GM23338 (cell line): ENCODE measurements at regions not wholly inside any gene's neighbourhood (a gene's known extent, or its start where the extent isn't known, plus 50 kb on each side); places are given as distances from the start of the nearest gene placed in this dataset.

Source experiments
- ATAC-seq: fragments of 200-7000 bp; cut with Tn5 transposase; 3 replicates; pipeline ENCODE4 v1.9.1; 2020
- DNase-seq: peaks from one replicate; pipeline ENCODE4 v3.0.0-alpha.2; 2015; ENCODE audit warnings: low spot score
- H2AFZ ChIP-seq: fragments of 200-600 bp; sonication (generic); 2 replicates; pipeline ENCODE4 v1.8.0; 2016; ENCODE audit warnings: antibody characterized with exemption, mild to moderate bottlenecking, moderate library complexity
- H3F3A ChIP-seq: fragments of 200-600 bp; sonication (generic); replicated peaks from 2 replicates; pipeline ENCODE4 v1.8.0; 2017; ENCODE audit warnings: antibody characterized with exemption, mixed run types, low read depth
- H3K27ac ChIP-seq: fragments of 200-600 bp; sonication (generic); 2 replicates; pipeline ENCODE4 v1.6.1; 2016; ENCODE audit warnings: low read depth
- H3K27me3 ChIP-seq: fragments of 200-600 bp; sonication (generic); 2 replicates; pipeline ENCODE4 v1.8.0; 2016; ENCODE audit warnings: mild to moderate bottlenecking, mixed run types, moderate library complexity; ENCODE audit not compliant: insufficient read depth
- H3K36me3 ChIP-seq: fragments of 200-600 bp; sonication (generic); 2 replicates; pipeline ENCODE4 v1.8.0; 2016; ENCODE audit warnings: mild to moderate bottlenecking; ENCODE audit not compliant: insufficient read depth
- H3K4me1 ChIP-seq: fragments of 200-600 bp; sonication (generic); 2 replicates; pipeline ENCODE4 v1.8.0; 2016; ENCODE audit warnings: mild to moderate bottlenecking, moderate library complexity; ENCODE audit not compliant: insufficient read depth
- H3K4me2 ChIP-seq: fragments of 200-600 bp; sonication (generic); 2 replicates; pipeline ENCODE4 v1.7.1; 2017; ENCODE audit warnings: mixed run types
- H3K4me3 ChIP-seq: fragments of 200-600 bp; sonication (generic); 2 replicates; pipeline ENCODE4 v1.6.1; 2016; ENCODE audit warnings: mixed run types
- H3K79me2 ChIP-seq: fragments of 200-600 bp; sonication (generic); replicated peaks from 2 replicates; pipeline ENCODE4 v1.8.0; 2017; ENCODE audit warnings: mild to moderate bottlenecking; ENCODE audit not compliant: insufficient read depth
- H3K9me2 ChIP-seq: fragments of 200-600 bp; sonication (generic); 2 replicates; pipeline ENCODE4 v1.8.0; 2017; ENCODE audit not compliant: insufficient read depth
- H4K20me1 ChIP-seq: fragments of 200-600 bp; sonication (generic); replicated peaks from 2 replicates; pipeline ENCODE4 v1.8.0; 2017; ENCODE audit warnings: mild to moderate bottlenecking; ENCODE audit not compliant: insufficient read depth
- H3K27ac Mint-ChIP-seq: 2 replicates; pipeline ENCODE4 v1.8.0; 2020; ENCODE audit warnings: inconsistent platforms, mild to moderate bottlenecking, moderate library complexity, mixed read lengths
- H3K27me3 Mint-ChIP-seq: 3 replicates; pipeline ENCODE4 v1.8.0; 2022; ENCODE audit warnings: low read depth, mild to moderate bottlenecking, moderate library complexity, mixed read lengths, inconsistent platforms; ENCODE audit not compliant: insufficient read depth, poor library complexity
- H3K36me3 Mint-ChIP-seq: 3 replicates; pipeline ENCODE4 v1.8.0; 2021; ENCODE audit warnings: low read depth, mild to moderate bottlenecking, inconsistent platforms, moderate library complexity, mixed read lengths
- H3K4me1 Mint-ChIP-seq: 3 replicates; pipeline ENCODE4 v1.8.0; 2020; ENCODE audit warnings: mild to moderate bottlenecking, inconsistent platforms, mixed read lengths
- H3K4me3 Mint-ChIP-seq: 3 replicates; pipeline ENCODE4 v1.8.0; 2021; ENCODE audit warnings: moderate library complexity, mild to moderate bottlenecking, inconsistent platforms, mixed read lengths
- H3K9me3 Mint-ChIP-seq: 3 replicates; pipeline ENCODE4 v1.8.0; 2020; ENCODE audit warnings: moderate library complexity, mild to moderate bottlenecking, inconsistent platforms, mixed read lengths
- CREB1 ChIP-seq: fragments of 250-450 bp; sonication (Bioruptor Pico); IDR thresholded peaks from 2 replicates; pipeline ENCODE4 v1.5.0; 2020; ENCODE audit warnings: low read depth, mild to moderate bottlenecking, moderate library complexity
- EZH2 ChIP-seq: fragments of 200-600 bp; sonication (generic); IDR thresholded peaks from one replicate; pipeline ENCODE4 v1.8.0; 2017; ENCODE audit warnings: antibody characterized with exemption, mild to moderate bottlenecking, low read depth; ENCODE audit not compliant: unreplicated experiment
- EZH2phosphoT487 ChIP-seq: fragments of 200-600 bp; sonication (generic); IDR thresholded peaks from one replicate; pipeline ENCODE4 v1.8.1; 2018; ENCODE audit warnings: antibody characterized with exemption; ENCODE audit not compliant: unreplicated experiment
- JUNB ChIP-seq: IDR thresholded peaks from one replicate; pipeline ENCODE4 v1.6.1; 2016; ENCODE audit warnings: antibody characterized with exemption; ENCODE audit not compliant: unreplicated experiment
- NANOG ChIP-seq: IDR thresholded peaks from 2 replicates; pipeline ENCODE4 v1.6.1; 2016; ENCODE audit warnings: antibody characterized with exemption, borderline replicate concordance
- POLR2AphosphoS5 ChIP-seq: IDR thresholded peaks from 2 replicates; pipeline ENCODE4 v1.6.1; 2016; ENCODE audit warnings: antibody characterized with exemption, low read depth
- STAT1 ChIP-seq: IDR thresholded peaks from one replicate; pipeline ENCODE4 v1.6.1; 2016; ENCODE audit warnings: antibody characterized with exemption; ENCODE audit not compliant: unreplicated experiment
- ZNF114 ChIP-seq: fragments of 250-450 bp; sonication (Bioruptor Pico); IDR thresholded peaks from 2 replicates; pipeline ENCODE4 v1.5.0; 2020; ENCODE audit warnings: mild to moderate bottlenecking, moderate library complexity
- ZNF331 ChIP-seq: fragments of 250-450 bp; sonication (Bioruptor Pico); IDR thresholded peaks from 2 replicates; pipeline ENCODE4 v1.5.0; 2020; ENCODE audit warnings: low read depth, mild to moderate bottlenecking, moderate library complexity
- TF ChIP-seq, protein P1 (sequence below): fragments of 250-450 bp; sonication (Bioruptor Pico); IDR thresholded peaks from 2 replicates; pipeline ENCODE4 v1.5.0; 2020; ENCODE audit warnings: mild to moderate bottlenecking, moderate library complexity
- TF ChIP-seq, protein P2 (sequence below), 2 experiments: fragments of 200-600 bp in 1 of 2; sonication (generic) in 1 of 2; conservative IDR thresholded peaks; 2 replicates each; pipeline versions ENCODE4 v1.5.1 to v1.6.1; 2016 to 2017; ENCODE audit warnings: antibody characterized with exemption in 2 of 2, low read depth in 2 of 2, mild to moderate bottlenecking in 2 of 2, moderate library complexity in 1 of 2
- TF ChIP-seq, protein P3 (sequence below): IDR thresholded peaks from 2 replicates; pipeline ENCODE4 v1.6.1; 2016; ENCODE audit warnings: antibody characterized with exemption
- TF ChIP-seq, protein P4 (sequence below): IDR thresholded peaks from one replicate; pipeline ENCODE4 v1.6.1; 2018; ENCODE audit warnings: antibody characterized with exemption; ENCODE audit not compliant: unreplicated experiment

DNA sequence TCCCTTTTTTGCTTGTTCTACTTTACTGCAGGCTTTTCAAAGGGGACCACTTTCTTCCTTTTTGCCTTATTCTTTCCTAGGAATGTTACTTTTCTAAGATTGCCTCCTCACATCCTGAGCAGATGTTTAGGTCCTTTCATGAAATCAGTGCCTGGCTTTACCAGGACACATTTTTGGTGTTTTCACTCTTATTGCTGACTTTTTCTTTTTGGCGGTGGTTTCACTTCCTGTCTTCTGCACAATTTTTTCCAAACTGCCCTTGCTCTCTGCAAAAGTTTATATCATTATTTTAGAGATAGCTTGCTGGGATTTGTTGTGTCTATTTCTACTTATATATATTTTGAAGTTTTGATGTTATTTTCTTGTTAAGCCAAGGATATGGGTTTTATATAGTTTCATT lies 332.2 kb upstream of the MTPN start (continued):
- TF ChIP-seq EZH2 (no peak), CREB1 (CRISPR knock-in tag) (no peak), NANOG (no peak)

DNA sequence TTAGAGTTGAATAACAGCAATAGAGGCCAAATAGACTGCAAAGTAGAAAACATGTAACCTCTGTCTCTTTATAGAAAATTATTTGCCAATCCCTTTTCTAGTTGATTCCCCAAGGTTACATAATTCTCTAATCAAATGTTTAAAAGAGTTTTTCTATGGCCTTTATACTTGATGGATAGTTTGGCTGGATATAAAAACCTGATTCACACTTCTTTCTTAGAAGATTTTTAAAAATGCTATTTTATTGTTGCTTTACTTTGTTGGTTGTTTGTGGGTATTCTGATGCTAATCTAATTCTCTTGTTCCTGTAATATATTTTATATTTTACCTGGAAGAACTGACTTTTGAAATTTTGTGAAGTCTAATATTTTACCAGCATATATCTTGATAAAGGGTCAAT lies 331.1 kb upstream of the MTPN start:
- H3K27me3 Mint-ChIP-seq = no peaks in the 10 kb centered on the region

More for the DNA sequence above, 331.1 kb upstream of the MTPN start:
- no peaks in the 10 kb centered on the region for H3K4me1 ChIP-seq
- H3K4me3 ChIP-seq = no peak overlapping the region
- TF ChIP-seq, protein P1, sequence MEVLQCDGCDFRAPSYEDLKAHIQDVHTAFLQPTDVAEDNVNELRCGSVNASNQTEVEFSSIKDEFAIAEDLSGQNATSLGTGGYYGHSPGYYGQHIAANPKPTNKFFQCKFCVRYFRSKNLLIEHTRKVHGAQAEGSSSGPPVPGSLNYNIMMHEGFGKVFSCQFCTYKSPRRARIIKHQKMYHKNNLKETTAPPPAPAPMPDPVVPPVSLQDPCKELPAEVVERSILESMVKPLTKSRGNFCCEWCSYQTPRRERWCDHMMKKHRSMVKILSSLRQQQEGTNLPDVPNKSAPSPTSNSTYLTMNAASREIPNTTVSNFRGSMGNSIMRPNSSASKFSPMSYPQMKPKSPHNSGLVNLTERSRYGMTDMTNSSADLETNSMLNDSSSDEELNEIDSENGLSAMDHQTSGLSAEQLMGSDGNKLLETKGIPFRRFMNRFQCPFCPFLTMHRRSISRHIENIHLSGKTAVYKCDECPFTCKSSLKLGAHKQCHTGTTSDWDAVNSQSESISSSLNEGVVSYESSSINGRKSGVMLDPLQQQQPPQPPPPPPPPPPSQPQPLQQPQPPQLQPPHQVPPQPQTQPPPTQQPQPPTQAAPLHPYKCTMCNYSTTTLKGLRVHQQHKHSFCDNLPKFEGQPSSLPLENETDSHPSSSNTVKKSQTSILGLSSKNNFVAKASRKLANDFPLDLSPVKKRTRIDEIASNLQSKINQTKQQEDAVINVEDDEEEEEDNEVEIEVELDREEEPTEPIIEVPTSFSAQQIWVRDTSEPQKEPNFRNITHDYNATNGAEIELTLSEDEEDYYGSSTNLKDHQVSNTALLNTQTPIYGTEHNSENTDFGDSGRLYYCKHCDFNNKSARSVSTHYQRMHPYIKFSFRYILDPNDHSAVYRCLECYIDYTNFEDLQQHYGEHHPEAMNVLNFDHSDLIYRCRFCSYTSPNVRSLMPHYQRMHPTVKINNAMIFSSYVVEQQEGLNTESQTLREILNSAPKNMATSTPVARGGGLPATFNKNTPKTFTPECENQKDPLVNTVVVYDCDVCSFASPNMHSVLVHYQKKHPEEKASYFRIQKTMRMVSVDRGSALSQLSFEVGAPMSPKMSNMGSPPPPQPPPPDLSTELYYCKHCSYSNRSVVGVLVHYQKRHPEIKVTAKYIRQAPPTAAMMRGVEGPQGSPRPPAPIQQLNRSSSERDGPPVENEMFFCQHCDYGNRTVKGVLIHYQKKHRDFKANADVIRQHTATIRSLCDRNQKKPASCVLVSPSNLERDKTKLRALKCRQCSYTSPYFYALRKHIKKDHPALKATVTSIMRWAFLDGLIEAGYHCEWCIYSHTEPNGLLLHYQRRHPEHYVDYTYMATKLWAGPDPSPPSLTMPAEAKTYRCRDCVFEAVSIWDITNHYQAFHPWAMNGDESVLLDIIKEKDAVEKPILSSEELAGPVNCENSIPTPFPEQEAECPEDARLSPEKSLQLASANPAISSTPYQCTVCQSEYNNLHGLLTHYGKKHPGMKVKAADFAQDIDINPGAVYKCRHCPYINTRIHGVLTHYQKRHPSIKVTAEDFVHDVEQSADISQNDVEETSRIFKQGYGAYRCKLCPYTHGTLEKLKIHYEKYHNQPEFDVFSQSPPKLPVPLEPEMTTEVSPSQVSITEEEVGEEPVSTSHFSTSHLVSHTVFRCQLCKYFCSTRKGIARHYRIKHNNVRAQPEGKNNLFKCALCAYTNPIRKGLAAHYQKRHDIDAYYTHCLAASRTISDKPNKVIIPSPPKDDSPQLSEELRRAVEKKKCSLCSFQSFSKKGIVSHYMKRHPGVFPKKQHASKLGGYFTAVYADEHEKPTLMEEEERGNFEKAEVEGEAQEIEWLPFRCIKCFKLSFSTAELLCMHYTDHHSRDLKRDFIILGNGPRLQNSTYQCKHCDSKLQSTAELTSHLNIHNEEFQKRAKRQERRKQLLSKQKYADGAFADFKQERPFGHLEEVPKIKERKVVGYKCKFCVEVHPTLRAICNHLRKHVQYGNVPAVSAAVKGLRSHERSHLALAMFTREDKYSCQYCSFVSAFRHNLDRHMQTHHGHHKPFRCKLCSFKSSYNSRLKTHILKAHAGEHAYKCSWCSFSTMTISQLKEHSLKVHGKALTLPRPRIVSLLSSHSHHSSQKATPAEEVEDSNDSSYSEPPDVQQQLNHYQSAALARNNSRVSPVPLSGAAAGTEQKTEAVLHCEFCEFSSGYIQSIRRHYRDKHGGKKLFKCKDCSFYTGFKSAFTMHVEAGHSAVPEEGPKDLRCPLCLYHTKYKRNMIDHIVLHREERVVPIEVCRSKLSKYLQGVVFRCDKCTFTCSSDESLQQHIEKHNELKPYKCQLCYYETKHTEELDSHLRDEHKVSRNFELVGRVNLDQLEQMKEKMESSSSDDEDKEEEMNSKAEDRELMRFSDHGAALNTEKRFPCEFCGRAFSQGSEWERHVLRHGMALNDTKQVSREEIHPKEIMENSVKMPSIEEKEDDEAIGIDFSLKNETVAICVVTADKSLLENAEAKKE = no peak
- TF ChIP-seq POLR2AphosphoS5 (no peak), ZNF331 (CRISPR knock-in tag) (no peak), ZNF114 (CRISPR knock-in tag) (no peak), NANOG (no peak), STAT1 (no peak), EZH2phosphoT487 (no peak), EZH2 (no peak), JUNB (no peak), CREB1 (CRISPR knock-in tag) (no peak)
- TF ChIP-seq, protein P2, sequence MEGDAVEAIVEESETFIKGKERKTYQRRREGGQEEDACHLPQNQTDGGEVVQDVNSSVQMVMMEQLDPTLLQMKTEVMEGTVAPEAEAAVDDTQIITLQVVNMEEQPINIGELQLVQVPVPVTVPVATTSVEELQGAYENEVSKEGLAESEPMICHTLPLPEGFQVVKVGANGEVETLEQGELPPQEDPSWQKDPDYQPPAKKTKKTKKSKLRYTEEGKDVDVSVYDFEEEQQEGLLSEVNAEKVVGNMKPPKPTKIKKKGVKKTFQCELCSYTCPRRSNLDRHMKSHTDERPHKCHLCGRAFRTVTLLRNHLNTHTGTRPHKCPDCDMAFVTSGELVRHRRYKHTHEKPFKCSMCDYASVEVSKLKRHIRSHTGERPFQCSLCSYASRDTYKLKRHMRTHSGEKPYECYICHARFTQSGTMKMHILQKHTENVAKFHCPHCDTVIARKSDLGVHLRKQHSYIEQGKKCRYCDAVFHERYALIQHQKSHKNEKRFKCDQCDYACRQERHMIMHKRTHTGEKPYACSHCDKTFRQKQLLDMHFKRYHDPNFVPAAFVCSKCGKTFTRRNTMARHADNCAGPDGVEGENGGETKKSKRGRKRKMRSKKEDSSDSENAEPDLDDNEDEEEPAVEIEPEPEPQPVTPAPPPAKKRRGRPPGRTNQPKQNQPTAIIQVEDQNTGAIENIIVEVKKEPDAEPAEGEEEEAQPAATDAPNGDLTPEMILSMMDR (conservative IDR thresholded peaks at IDR 0.05; ENCODE audit: low read depth in 2 of 2) = no peak
- TF ChIP-seq, protein P3, sequence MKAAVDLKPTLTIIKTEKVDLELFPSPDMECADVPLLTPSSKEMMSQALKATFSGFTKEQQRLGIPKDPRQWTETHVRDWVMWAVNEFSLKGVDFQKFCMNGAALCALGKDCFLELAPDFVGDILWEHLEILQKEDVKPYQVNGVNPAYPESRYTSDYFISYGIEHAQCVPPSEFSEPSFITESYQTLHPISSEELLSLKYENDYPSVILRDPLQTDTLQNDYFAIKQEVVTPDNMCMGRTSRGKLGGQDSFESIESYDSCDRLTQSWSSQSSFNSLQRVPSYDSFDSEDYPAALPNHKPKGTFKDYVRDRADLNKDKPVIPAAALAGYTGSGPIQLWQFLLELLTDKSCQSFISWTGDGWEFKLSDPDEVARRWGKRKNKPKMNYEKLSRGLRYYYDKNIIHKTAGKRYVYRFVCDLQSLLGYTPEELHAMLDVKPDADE = no peak
- TF ChIP-seq, protein P4, sequence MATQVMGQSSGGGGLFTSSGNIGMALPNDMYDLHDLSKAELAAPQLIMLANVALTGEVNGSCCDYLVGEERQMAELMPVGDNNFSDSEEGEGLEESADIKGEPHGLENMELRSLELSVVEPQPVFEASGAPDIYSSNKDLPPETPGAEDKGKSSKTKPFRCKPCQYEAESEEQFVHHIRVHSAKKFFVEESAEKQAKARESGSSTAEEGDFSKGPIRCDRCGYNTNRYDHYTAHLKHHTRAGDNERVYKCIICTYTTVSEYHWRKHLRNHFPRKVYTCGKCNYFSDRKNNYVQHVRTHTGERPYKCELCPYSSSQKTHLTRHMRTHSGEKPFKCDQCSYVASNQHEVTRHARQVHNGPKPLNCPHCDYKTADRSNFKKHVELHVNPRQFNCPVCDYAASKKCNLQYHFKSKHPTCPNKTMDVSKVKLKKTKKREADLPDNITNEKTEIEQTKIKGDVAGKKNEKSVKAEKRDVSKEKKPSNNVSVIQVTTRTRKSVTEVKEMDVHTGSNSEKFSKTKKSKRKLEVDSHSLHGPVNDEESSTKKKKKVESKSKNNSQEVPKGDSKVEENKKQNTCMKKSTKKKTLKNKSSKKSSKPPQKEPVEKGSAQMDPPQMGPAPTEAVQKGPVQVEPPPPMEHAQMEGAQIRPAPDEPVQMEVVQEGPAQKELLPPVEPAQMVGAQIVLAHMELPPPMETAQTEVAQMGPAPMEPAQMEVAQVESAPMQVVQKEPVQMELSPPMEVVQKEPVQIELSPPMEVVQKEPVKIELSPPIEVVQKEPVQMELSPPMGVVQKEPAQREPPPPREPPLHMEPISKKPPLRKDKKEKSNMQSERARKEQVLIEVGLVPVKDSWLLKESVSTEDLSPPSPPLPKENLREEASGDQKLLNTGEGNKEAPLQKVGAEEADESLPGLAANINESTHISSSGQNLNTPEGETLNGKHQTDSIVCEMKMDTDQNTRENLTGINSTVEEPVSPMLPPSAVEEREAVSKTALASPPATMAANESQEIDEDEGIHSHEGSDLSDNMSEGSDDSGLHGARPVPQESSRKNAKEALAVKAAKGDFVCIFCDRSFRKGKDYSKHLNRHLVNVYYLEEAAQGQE = no peak
- H3K9me2 ChIP-seq = no peaks in the 10 kb centered on the region
- no peak overlapping the region for H3K27ac Mint-ChIP-seq
- H2AFZ ChIP-seq = no peak overlapping the region
- H3K27ac ChIP-seq = no peak overlapping the region
- ATAC-seq = no peak
- no peaks in the 10 kb centered on the region for H3K36me3 ChIP-seq
- no peak for DNase-seq
- H3K4me3 Mint-ChIP-seq = no peak overlapping the region
- no peak overlapping the region for H3K4me2 ChIP-seq
- no peaks in the 10 kb centered on the region; the same call in 2 of the 3 replicates for H3K36me3 Mint-ChIP-seq
- H3F3A ChIP-seq = no peaks in the 10 kb centered on the region
- no peaks in the 10 kb centered on the region for H3K79me2 ChIP-seq
- H4K20me1 ChIP-seq = no peaks in the 10 kb centered on the region
- no peaks in the 10 kb centered on the region for H3K27me3 ChIP-seq
- no peaks in the 10 kb centered on the region for H3K4me1 Mint-ChIP-seq
- H3K9me3 Mint-ChIP-seq = peaks cover 3% of the 10 kb centered on the region; the same call in 1 of the 3 replicates
